ENCODE measurements at regions not wholly inside any gene's neighbourhood (a gene's known extent, or its start where the extent isn't known, plus 50 kb on each side); places are given as distances from the start of the nearest gene placed in this dataset.

- H3K27ac ChIP-seq (ENCODE audit: low read depth in 1 of 2, low read length in 2 of 2), result no peak overlapping the region
- ATAC-seq (ENCODE audit: poor library complexity) (no peak), DNase-seq (no peak)
- no peak overlapping the region for H3K4me3 ChIP-seq (ENCODE audit: low read length)
- no peaks in the 10 kb centered on the region for H3K9me3 Mint-ChIP-seq
- no peaks in the 10 kb centered on the region for H3K36me3 ChIP-seq (ENCODE audit: insufficient read depth, low read length)
- peaks cover 6% of the 10 kb centered on the region for H3K27me3 Mint-ChIP-seq
- H3K9me3 ChIP-seq (ENCODE audit: control insufficient read depth in 1 of 2, insufficient read depth in 1 of 2, low read length in 2 of 2), result no peaks in the 10 kb centered on the region
- no peak overlapping the region for H3K4me3 Mint-ChIP-seq
- H3K4me1 ChIP-seq (ENCODE audit: insufficient read depth, low read length), result no peaks in the 10 kb centered on the region
- CTCF ChIA-PET, result interaction anchor here (1.3 kb wide), 1 partner anchor 16 kb away, joined by 4 read pairs; no protein-coding TSS in a partner anchor
- H3K27me3 ChIP-seq (ENCODE audit: control insufficient read depth in 1 of 2, insufficient read depth in 2 of 2, low read length in 2 of 2), result no peaks in the 10 kb centered on the region
- no peaks in the 10 kb centered on the region for H3K4me1 Mint-ChIP-seq (ENCODE audit: low read depth)
- H3K27ac Mint-ChIP-seq, result no peak overlapping the region
- intact Hi-C loops (cut with DNase I, micrococcal nuclease), result no loop called here
- POLR2A ChIA-PET, result no interaction called here
- H3K36me3 Mint-ChIP-seq (ENCODE audit: low read depth), result no peaks in the 10 kb centered on the region
- no peak for TF ChIP-seq CTCF (IDR thresholded peaks at IDR 0.05)
Measured at GRCh38 chr3:87367736-87368135, 91.4 kb upstream of the POU1F1 start.

- no peak overlapping the region for H3K27ac Mint-ChIP-seq
- ChIA-PET CTCF (interaction anchor here (0.7 to 3.7 kb wide), 3 partner anchors 12 to 13 kb away, joined by 3 to 11 read pairs (median 3); no protein-coding TSS in a partner anchor), POLR2A (no interaction called here)
- H3K4me3 ChIP-seq (ENCODE audit: low read length), result no peak overlapping the region
- no peak for TF ChIP-seq CTCF (IDR thresholded peaks at IDR 0.05)
- H3K9me3 Mint-ChIP-seq, result no peaks in the 10 kb centered on the region
- H3K36me3 Mint-ChIP-seq (ENCODE audit: low read depth), result no peaks in the 10 kb centered on the region
- H3K27ac ChIP-seq (ENCODE audit: low read depth in 1 of 2, low read length in 2 of 2), result no peak overlapping the region
- no peaks in the 10 kb centered on the region for H3K36me3 ChIP-seq (ENCODE audit: insufficient read depth, low read length)
- no peak overlapping the region for H3K4me3 Mint-ChIP-seq
- no peak for DNase-seq
- H3K27me3 Mint-ChIP-seq, result no peaks in the 10 kb centered on the region
- H3K9me3 ChIP-seq (ENCODE audit: control insufficient read depth in 1 of 2, insufficient read depth in 1 of 2, low read length in 2 of 2), result no peaks in the 10 kb centered on the region
- intact Hi-C loops (cut with DNase I, micrococcal nuclease), result no loop called here
- no peaks in the 10 kb centered on the region for H3K4me1 Mint-ChIP-seq (ENCODE audit: low read depth)
- no peak for ATAC-seq (ENCODE audit: poor library complexity)
- H3K27me3 ChIP-seq (ENCODE audit: control insufficient read depth in 1 of 2, insufficient read depth in 2 of 2, low read length in 2 of 2), result no peaks in the 10 kb centered on the region
- H3K4me1 ChIP-seq (ENCODE audit: insufficient read depth, low read length), result no peaks in the 10 kb centered on the region
Measured at GRCh38 chr3:87363721-87364120, 87.3 kb upstream of the POU1F1 start.

GRCh38 chr3:87361956-87362355, 85.6 kb upstream of the POU1F1 start:
- H3K4me3 Mint-ChIP-seq, result no peak overlapping the region
- Histone ChIP-seq H3K27me3 (ENCODE audit: control insufficient read depth in 1 of 2, insufficient read depth in 2 of 2, low read length in 2 of 2) (no peaks in the 10 kb centered on the region), H3K27ac (ENCODE audit: low read depth in 1 of 2, low read length in 2 of 2) (no peak overlapping the region), H3K36me3 (ENCODE audit: insufficient read depth, low read length) (no peaks in the 10 kb centered on the region), H3K4me3 (ENCODE audit: low read length) (no peak overlapping the region), H3K9me3 (ENCODE audit: control insufficient read depth in 1 of 2, insufficient read depth in 1 of 2, low read length in 2 of 2) (no peaks in the 10 kb centered on the region), H3K4me1 (ENCODE audit: insufficient read depth, low read length) (no peaks in the 10 kb centered on the region)
- ChIA-PET CTCF (interaction anchor here (0.5 to 3.7 kb wide), 2 partner anchors 11 to 1962 kb away, joined by 4 to 11 read pairs; no protein-coding TSS in a partner anchor), POLR2A (no interaction called here)
- no peak for TF ChIP-seq CTCF (IDR thresholded peaks at IDR 0.05)
- H3K36me3 Mint-ChIP-seq (ENCODE audit: low read depth), result no peaks in the 10 kb centered on the region
- no peaks in the 10 kb centered on the region for H3K4me1 Mint-ChIP-seq (ENCODE audit: low read depth)
- intact Hi-C loops (cut with DNase I, micrococcal nuclease), result no loop called here
- no peaks in the 10 kb centered on the region for H3K9me3 Mint-ChIP-seq
- H3K27ac Mint-ChIP-seq, result no peak overlapping the region
- ATAC-seq (ENCODE audit: poor library complexity) (no peak), DNase-seq (no peak)
- no peaks in the 10 kb centered on the region for H3K27me3 Mint-ChIP-seq

Measured in CD4-positive, alpha-beta T cell (primary cell).